HG03520 (cell line): ENCODE measurements at regions not wholly inside any gene's neighbourhood (a gene's known extent, or its start where the extent isn't known, plus 50 kb on each side); places are given as distances from the start of the nearest gene placed in this dataset.
"Not testable (repeated sequence)": the region's sequence is repeated elsewhere in the genome, so short reads cannot be mapped to it uniquely, and the experiment has no call there.

Experiments used
- ATAC-seq: cut with Tn5 transposase; IDR thresholded peaks from one replicate; pipeline ENCODE4 v1.9.1; 2021; ENCODE audit warnings: mild to moderate bottlenecking, moderate library complexity; ENCODE audit not compliant: unreplicated experiment

GRCh38 chr2:9707611-9708160 lies 76.9 kb upstream of the YWHAQ start:
- ATAC-seq: no peak

GRCh38 chr2:9708683-9709538 lies 78.1 kb upstream of the YWHAQ start:
- no peak for ATAC-seq

- ATAC-seq: no peak
Measured at GRCh38 chr2:9709539-9710285, 78.9 kb upstream of the YWHAQ start.

GRCh38 chr2:9710311-9710710 lies 79.5 kb upstream of the YWHAQ start:
- no peak for ATAC-seq

GRCh38 chr2:9712263-9712662 lies 81.5 kb upstream of the YWHAQ start:
- ATAC-seq: no peak

GRCh38 chr2:9714630-9715214 lies 83.9 kb upstream of the YWHAQ start:
- ATAC-seq: no peak

- ATAC-seq: no peak
Measured at GRCh38 chr2:9715238-9715637, 84.4 kb upstream of the YWHAQ start.

GRCh38 chr2:9717886-9718451 lies 87.2 kb upstream of the YWHAQ start:
- ATAC-seq: no peak

- no peak for ATAC-seq
Measured at GRCh38 chr2:9720352-9721093, 89.7 kb upstream of the YWHAQ start.

GRCh38 chr2:9721344-9721743 lies 90.5 kb upstream of the YWHAQ start:
- ATAC-seq: no peak

- ATAC-seq: no peak
Measured at GRCh38 chr2:9722451-9722850, 91.7 kb upstream of the YWHAQ start.

- no peak for ATAC-seq
Measured at GRCh38 chr2:9724565-9724964, 93.8 kb upstream of the YWHAQ start.

GRCh38 chr2:9725106-9725505 lies 94.3 kb upstream of the YWHAQ start:
- no peak for ATAC-seq

- ATAC-seq: not testable (repeated sequence)
Measured at GRCh38 chr2:9726016-9726415, 95.2 kb upstream of the YWHAQ start.

- not testable (repeated sequence) for ATAC-seq
Measured at GRCh38 chr2:9730523-9730922, 99.7 kb upstream of the YWHAQ start.

- no peak for ATAC-seq
Measured at GRCh38 chr2:9732824-9733223, 102.0 kb upstream of the YWHAQ start.

- ATAC-seq: no peak
Measured at GRCh38 chr2:9734308-9734707, 103.5 kb upstream of the YWHAQ start.

GRCh38 chr2:9735335-9735734 lies 104.5 kb upstream of the YWHAQ start:
- no peak for ATAC-seq

GRCh38 chr2:9736021-9736420 lies 105.2 kb upstream of the YWHAQ start:
- ATAC-seq: no peak

- ATAC-seq: no peak
Measured at GRCh38 chr2:9737053-9737875, 106.0 kb upstream of the TAF1B start.
